HG03378 (cell line): ENCODE measurements at regions not wholly inside any gene's neighbourhood (a gene's known extent, or its start where the extent isn't known, plus 50 kb on each side); places are given as distances from the start of the nearest gene placed in this dataset.

ENCODE experiments used
- ATAC-seq: cut with Tn5 transposase; IDR thresholded peaks from one replicate; pipeline ENCODE4 v1.9.1; 2021; ENCODE audit warnings: mild to moderate bottlenecking, moderate library complexity; ENCODE audit not compliant: unreplicated experiment

- no peak for ATAC-seq
Observed at GRCh38 chr2:181332044-181332605, 125.1 kb upstream of the ITGA4 start.

- ATAC-seq, result peak; percentile 78
Observed at GRCh38 chr2:181334158-181334826, 122.9 kb upstream of the ITGA4 start.

- ATAC-seq, result no peak
Observed at GRCh38 chr2:181340891-181341290, 116.3 kb upstream of the ITGA4 start.

GRCh38 chr2:181341855-181342600 is 115.2 kb upstream of the ITGA4 start:
- ATAC-seq, result no peak

GRCh38 chr2:181348107-181348837 is 108.9 kb upstream of the ITGA4 start:
- peak; percentile 89 for ATAC-seq

- no peak for ATAC-seq
Observed at GRCh38 chr2:181352158-181352557, 105.0 kb upstream of the ITGA4 start.

- ATAC-seq, result no peak
Observed at GRCh38 chr2:181354626-181355025, 102.6 kb upstream of the ITGA4 start.

- ATAC-seq, result no peak
Observed at GRCh38 chr2:181356526-181357130, 100.6 kb upstream of the ITGA4 start.

GRCh38 chr2:181357979-181358378 is 99.2 kb upstream of the ITGA4 start:
- no peak for ATAC-seq

GRCh38 chr2:181362561-181362960 is 94.6 kb upstream of the ITGA4 start:
- ATAC-seq, result peak; percentile 58

GRCh38 chr2:181363164-181363563 is 94.0 kb upstream of the ITGA4 start:
- ATAC-seq, result no peak

GRCh38 chr2:181364492-181365170 is 92.6 kb upstream of the ITGA4 start:
- ATAC-seq, result no peak

- no peak for ATAC-seq
Observed at GRCh38 chr2:181366675-181367175, 90.5 kb upstream of the ITGA4 start.

GRCh38 chr2:181367411-181367810 is 89.8 kb upstream of the ITGA4 start:
- ATAC-seq, result no peak

- no peak for ATAC-seq
Observed at GRCh38 chr2:181367906-181368435, 89.2 kb upstream of the ITGA4 start.

GRCh38 chr2:181370126-181370525 is 87.1 kb upstream of the ITGA4 start:
- ATAC-seq, result no peak

- no peak for ATAC-seq
Observed at GRCh38 chr2:181371195-181371594, 86.0 kb upstream of the ITGA4 start.

- no peak for ATAC-seq
Observed at GRCh38 chr2:181371782-181372645, 85.2 kb upstream of the ITGA4 start.

GRCh38 chr2:181372646-181373040 is 84.5 kb upstream of the ITGA4 start:
- no peak for ATAC-seq
